HepG2 (cell line): ENCODE measurements at regions not wholly inside any gene's neighbourhood (a gene's known extent, or its start where the extent isn't known, plus 50 kb on each side); places are given as distances from the start of the nearest gene placed in this dataset.

Source experiments
- ATAC-seq: fragments of 200-7000 bp; cut with Tn5 transposase; 3 replicates; pipeline ENCODE4 v1.9.1; 2020; ENCODE audit warnings: mild to moderate bottlenecking, moderate library complexity
- BruUV-seq: library from RNA; stranded (reverse); fragments of 400-500 nt; replicated peaks from 2 replicates; lab custom pipeline; 2021; lab: Mats Ljungman, UMichigan
- CTCF ChIA-PET: fragments of 300-600 bp; formaldehyde crosslinking; extraction: SDS; loops from one replicate; lab custom pipeline; 2021; ENCODE audit warnings: low total read pairs, inconsistent platforms, low intra/inter-chr PET ratio; lab: Yijun Ruan, JAX
- POLR2A ChIA-PET: fragments of 350-600 bp; sonication (Branson Sonifier 250); formaldehyde crosslinking; loops from one replicate; lab custom pipeline; 2020; ENCODE audit warnings: antibody characterized with exemption, inconsistent platforms; lab: Yijun Ruan, JAX
- DNase-seq: peaks from one replicate; pipeline ENCODE4 v3.0.0-alpha.2; 2015; ENCODE audit warnings: low spot score
- FAIRE-seq: peaks from 3 replicates; lab custom pipeline; 2011; peaks lifted over from hg19 to GRCh38; lab: Jason Lieb, UNC
- H2AFZ ChIP-seq: one replicate; pipeline ENCODE4 v1.6.1; 2011; ENCODE audit warnings: low read length, inconsistent platforms
- H3K27ac ChIP-seq: fragments of 300-600 bp; 3 replicates; pipeline ENCODE4 v1.8.0; 2011; ENCODE audit warnings: mixed run types, mild to moderate bottlenecking, mixed read lengths, low read length, inconsistent platforms; ENCODE audit not compliant: insufficient read depth; ENCODE audit errors: extremely low read length
- H3K27me3 ChIP-seq, 2 experiments: fragments of 200-600 bp in 1 of 2; 2 replicates in 1 of 2; 3 replicates in 1 of 2; pipeline versions ENCODE4 v1.6.0 to v1.8.0; 2011; ENCODE audit warnings: low read length in 2 of 2, mild to moderate bottlenecking in 2 of 2, moderate library complexity in 2 of 2, inconsistent platforms in 1 of 2; ENCODE audit not compliant: insufficient read depth in 2 of 2, control insufficient read depth in 1 of 2
- H3K36me3 ChIP-seq, 2 experiments: fragments of 200-600 bp in 1 of 2; replicated peaks in 1 of 2; 2 replicates in 1 of 2; 3 replicates in 1 of 2; pipeline versions ENCODE4 v1.5.1 to v1.8.0; 2011; ENCODE audit warnings: low read length in 2 of 2, inconsistent platforms in 1 of 2; ENCODE audit not compliant: insufficient read depth in 2 of 2, control insufficient read depth in 1 of 2
- H3K4me1 ChIP-seq: 2 replicates; pipeline ENCODE4 v1.5.1; 2012; ENCODE audit warnings: low read length, inconsistent platforms; ENCODE audit not compliant: insufficient read depth
- H3K4me2 ChIP-seq: 2 replicates; pipeline ENCODE4 v1.6.0; 2011; ENCODE audit warnings: low read depth, low read length, inconsistent platforms
- H3K4me3 ChIP-seq, 3 experiments: fragments of 200-600 bp in 1 of 3; sonication (generic), shearing (Covaris generic) in 1 of 3; replicated peaks in 1 of 3; 2 replicates each; pipeline ENCODE4 v1.5.1; 2011 to 2016; ENCODE audit warnings: low read length in 3 of 3, inconsistent platforms in 2 of 3, low read depth in 2 of 3, mild to moderate bottlenecking in 2 of 3, control low read depth in 1 of 3, mixed read lengths in 1 of 3; ENCODE audit not compliant: insufficient read depth in 1 of 3
- H3K79me2 ChIP-seq: one replicate; pipeline ENCODE4 v1.6.1; 2011; ENCODE audit warnings: low read length, inconsistent platforms; ENCODE audit not compliant: insufficient read depth
- H3K9ac ChIP-seq: 2 replicates; pipeline ENCODE4 v1.6.0; 2011; ENCODE audit warnings: mild to moderate bottlenecking, low read depth, low read length, inconsistent platforms; ENCODE audit not compliant: insufficient read depth
- H3K9me3 ChIP-seq: 2 replicates; pipeline ENCODE4 v1.5.1; 2012; ENCODE audit warnings: mild to moderate bottlenecking, low read length
- H4K20me1 ChIP-seq: 2 replicates; pipeline ENCODE4 v1.6.0; 2011; ENCODE audit warnings: inconsistent platforms, mild to moderate bottlenecking, low read length, moderate library complexity; ENCODE audit not compliant: insufficient read depth
- CAMTA2 ChIP-seq: sonication (generic); formaldehyde crosslinking; IDR thresholded peaks from 2 replicates; pipeline ENCODE4 v1.4.0; 2020; ENCODE audit warnings: mild to moderate bottlenecking, missing genetic modification reagents, borderline replicate concordance
- CBFB ChIP-seq: sonication (generic); formaldehyde crosslinking; IDR thresholded peaks from 2 replicates; pipeline ENCODE4 v1.4.0; 2020; ENCODE audit warnings: missing genetic modification reagents
- ETS1 ChIP-seq: sonication (generic); formaldehyde crosslinking; IDR thresholded peaks from 2 replicates; pipeline ENCODE4 v1.4.0; 2020; ENCODE audit warnings: missing genetic modification reagents
- HMG20A ChIP-seq: IDR thresholded peaks from 2 replicates; pipeline ENCODE4 v1.6.1; 2016; ENCODE audit warnings: borderline replicate concordance
- HOXA9 ChIP-seq: sonication (generic); formaldehyde crosslinking; IDR thresholded peaks from 2 replicates; pipeline ENCODE4 v1.8.1; 2022; ENCODE audit warnings: missing genetic modification reagents, mild to moderate bottlenecking, moderate library complexity, borderline replicate concordance
- KLF13 ChIP-seq: sonication (generic); formaldehyde crosslinking; IDR thresholded peaks from 2 replicates; pipeline ENCODE4 v1.4.0; 2020; ENCODE audit warnings: mild to moderate bottlenecking, missing genetic modification reagents
- MIER2 ChIP-seq: IDR thresholded peaks from 2 replicates; pipeline ENCODE4 v1.6.1; 2016; ENCODE audit warnings: missing biosample characterization, missing genetic modification reagents
- NFYC ChIP-seq: IDR thresholded peaks from 2 replicates; pipeline ENCODE4 v1.6.1; 2016; ENCODE audit warnings: missing genetic modification reagents, missing compliant biosample characterization
- NONO ChIP-seq, 2 experiments: fragments of 450-650 bp in 1 of 2; sonication (generic) in 1 of 2; formaldehyde crosslinking in 1 of 2; IDR thresholded peaks in 1 of 2; conservative IDR thresholded peaks in 1 of 2; 2 replicates each; pipeline versions ENCODE4 v1.6.1 to v1.8.0; 2017 to 2022; ENCODE audit warnings: mild to moderate bottlenecking in 1 of 2, missing genetic modification reagents in 1 of 2, moderate library complexity in 1 of 2
- NR1H2 ChIP-seq: sonication (generic); formaldehyde crosslinking; IDR thresholded peaks from 2 replicates; pipeline ENCODE4 v1.8.1; 2022; ENCODE audit warnings: low read depth, missing genetic modification reagents, borderline replicate concordance
- NRL ChIP-seq: sonication (generic); formaldehyde crosslinking; IDR thresholded peaks from 2 replicates; pipeline ENCODE4 v1.5.0; 2020; ENCODE audit warnings: missing genetic modification reagents, mild to moderate bottlenecking, moderate library complexity, borderline replicate concordance
- PBX3 ChIP-seq: sonication (generic); formaldehyde crosslinking; IDR thresholded peaks from 2 replicates; pipeline ENCODE4 v1.8.1; 2023; ENCODE audit warnings: missing genetic modification reagents, inconsistent platforms, borderline replicate concordance
- XBP1 ChIP-seq: sonication (generic); formaldehyde crosslinking; IDR thresholded peaks from 2 replicates; pipeline ENCODE4 v1.5.0; 2020; ENCODE audit warnings: missing genetic modification reagents
- ZFP62 ChIP-seq: sonication (generic); formaldehyde crosslinking; IDR thresholded peaks from 2 replicates; pipeline ENCODE4 v1.4.0; 2020; ENCODE audit warnings: missing genetic modification reagents
- ZNF207 ChIP-seq: fragments of 450-650 bp; IDR thresholded peaks from 2 replicates; pipeline ENCODE4 v1.6.1; 2016; ENCODE audit warnings: antibody characterized with exemption, borderline replicate concordance
- ZNF513 ChIP-seq: sonication (generic); formaldehyde crosslinking; conservative IDR thresholded peaks from 2 replicates; pipeline ENCODE4 v1.5.0; 2020; ENCODE audit warnings: missing genetic modification reagents
- ZNF713 ChIP-seq: sonication (generic); formaldehyde crosslinking; IDR thresholded peaks from 2 replicates; pipeline ENCODE4 v1.4.0; 2020; ENCODE audit warnings: mild to moderate bottlenecking, missing genetic modification reagents
- WGBS: methylation state at CpG from one replicate; pipeline ENCODE4 v1.1.6; 2017; ENCODE audit warnings: low lambda C conversion rate; 5-methylcytosine and 5-hydroxymethylcytosine counted together
- in situ Hi-C: cut with HindIII; loops from 2 replicates; pipeline ENCODE4 v1.10.0; 2017; ENCODE audit warnings: low pct_unique_long_range_greater_than_20kb; ENCODE audit not compliant: extremely low pct_ligation_motif_present
- intact Hi-C: fragments of 100-400 bp; cut with micrococcal nuclease; formaldehyde crosslinking; loops from one replicate; pipeline ENCODE4 v1.10.0; 2022; ENCODE audit not compliant: unreplicated experiment
- TF ChIP-seq, protein P1 (sequence below): IDR thresholded peaks from 2 replicates; pipeline ENCODE4 v1.6.1; 2018; ENCODE audit warnings: missing genetic modification reagents, mild to moderate bottlenecking, missing compliant biosample characterization

DNA sequence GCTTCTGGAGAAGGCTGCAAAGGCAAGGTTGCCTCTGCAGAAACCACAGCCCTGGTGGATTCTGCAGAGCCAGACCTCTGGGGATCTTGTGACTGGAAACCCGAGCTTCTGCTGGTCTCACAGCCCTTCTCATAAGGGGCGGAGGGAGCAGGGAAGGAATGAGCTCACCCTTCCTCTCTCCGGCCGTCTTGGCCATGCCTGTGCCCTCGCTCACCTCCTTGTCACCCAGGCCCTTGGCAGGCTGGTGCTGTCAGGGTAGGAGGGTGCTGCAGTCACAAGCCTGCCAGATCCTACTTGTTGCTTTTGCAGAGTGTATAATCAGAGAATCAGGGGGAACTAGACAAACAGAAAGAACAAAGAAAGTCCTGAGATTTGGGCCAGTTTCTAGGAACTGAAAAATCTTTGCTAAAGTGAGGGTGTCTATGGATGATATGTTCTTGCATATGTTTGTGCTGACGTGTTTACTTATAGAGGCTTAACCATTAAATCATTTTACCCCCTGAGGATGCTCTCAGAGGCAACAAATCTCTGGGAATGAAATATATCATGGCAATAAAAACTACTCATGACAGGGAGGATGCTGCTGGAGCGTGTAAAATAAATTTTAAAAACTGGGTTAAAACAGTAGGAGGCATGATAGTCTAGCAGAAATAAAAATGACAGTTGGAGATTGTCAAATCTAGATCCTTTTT, 244.9 kb upstream of the SOX4 start (continued):
- no peak for TF ChIP-seq HOXA9 (CRISPR knock-in tag)
- no peak for TF ChIP-seq ZFP62 (CRISPR knock-in tag)
- TF ChIP-seq XBP1 (CRISPR knock-in tag) = no peak
- TF ChIP-seq NRL = no peak
- no peak for TF ChIP-seq ETS1 (CRISPR knock-in tag)
- TF ChIP-seq, protein P1, sequence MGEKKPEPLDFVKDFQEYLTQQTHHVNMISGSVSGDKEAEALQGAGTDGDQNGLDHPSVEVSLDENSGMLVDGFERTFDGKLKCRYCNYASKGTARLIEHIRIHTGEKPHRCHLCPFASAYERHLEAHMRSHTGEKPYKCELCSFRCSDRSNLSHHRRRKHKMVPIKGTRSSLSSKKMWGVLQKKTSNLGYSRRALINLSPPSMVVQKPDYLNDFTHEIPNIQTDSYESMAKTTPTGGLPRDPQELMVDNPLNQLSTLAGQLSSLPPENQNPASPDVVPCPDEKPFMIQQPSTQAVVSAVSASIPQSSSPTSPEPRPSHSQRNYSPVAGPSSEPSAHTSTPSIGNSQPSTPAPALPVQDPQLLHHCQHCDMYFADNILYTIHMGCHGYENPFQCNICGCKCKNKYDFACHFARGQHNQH = no peak
- TF ChIP-seq NR1H2 (CRISPR knock-in tag) = no peak
- TF ChIP-seq ZNF207 = no peak
- TF ChIP-seq CAMTA2 (CRISPR knock-in tag) = no peak

GRCh38 chr6:21349834-21350233, 243.7 kb upstream of the SOX4 start:
- intact Hi-C loops = no loop called here
- POLR2A ChIA-PET = no interaction called here
- Histone ChIP-seq H3K4me2 (no peak overlapping the region), H3K27ac (no peak overlapping the region), H3K4me3 (no peak overlapping the region), H3K79me2 (no peaks in the 10 kb centered on the region), H3K9me3 (no peaks in the 10 kb centered on the region), H3K36me3 (no peaks in the 10 kb centered on the region), H3K27me3 (peaks cover 0 to 4% of the 10 kb centered on the region in 2 experiments; a peak in 1 of 5 replicates), H2AFZ (no peak overlapping the region), H3K4me1 (peaks cover 9% of the 10 kb centered on the region), H4K20me1 (no peaks in the 10 kb centered on the region), H3K9ac (no peak overlapping the region)
- DNase-seq = no peak
- 32% methylated on average over 3 of the region's 3 CpGs for WGBS
- FAIRE-seq = no peak
- CTCF ChIA-PET = no interaction called here
- in situ Hi-C loops = loop anchor here (10.0 kb wide), 1 partner anchor 235 kb away; no protein-coding TSS in a partner anchor
- no TSS peak for BruUV-seq
- ATAC-seq = no peak
- no peak for TF ChIP-seq NONO (IDR thresholded peaks at IDR 0.05)
- TF ChIP-seq NONO (CRISPR knock-in tag; conservative IDR thresholded peaks at IDR 0.05) = no peak
- TF ChIP-seq ZNF513 = no peak
- no peak for TF ChIP-seq CBFB (CRISPR knock-in tag)
- TF ChIP-seq NFYC = no peak
- no peak for TF ChIP-seq HMG20A
- no peak for TF ChIP-seq KLF13
- no peak for TF ChIP-seq MIER2 (CRISPR knock-in tag)
- no peak for TF ChIP-seq PBX3 (CRISPR knock-in tag)
- no peak for TF ChIP-seq ZNF713 (CRISPR knock-in tag)
